A673 (cell line): ENCODE measurements at regions not wholly inside any gene's neighbourhood (a gene's known extent, or its start where the extent isn't known, plus 50 kb on each side); places are given as distances from the start of the nearest gene placed in this dataset.

ENCODE experiments used
- BruUV-seq: library from RNA; stranded (reverse); fragments of 400-500 nt; replicated peaks from 2 replicates; lab custom pipeline; 2021; lab: Mats Ljungman, UMichigan
- CTCF ChIA-PET: fragments of 300-600 bp; sonication (Branson Sonifier 250); formaldehyde crosslinking; loops from one replicate; lab custom pipeline; 2022; ENCODE audit warnings: antibody characterized with exemption; lab: Charles Lee
- POLR2A ChIA-PET: fragments of 300-600 bp; sonication (Branson Sonifier 250); formaldehyde crosslinking; loops from one replicate; lab custom pipeline; 2022; ENCODE audit warnings: antibody characterized with exemption; ENCODE audit not compliant: low non-redundant PET; lab: Charles Lee
- DNase-seq: peaks from one replicate; pipeline ENCODE4 v3.0.0-alpha.2; 2015; ENCODE audit warnings: low spot score
- H3K27ac ChIP-seq: fragments of 200-600 bp; sonication (generic); 2 replicates; pipeline ENCODE4 v1.5.1; 2016; ENCODE audit warnings: mixed run types, low read depth, mild to moderate bottlenecking, mixed read lengths, antibody characterized with exemption, low read length; ENCODE audit not compliant: poor library complexity, severe bottlenecking
- H3K27me3 ChIP-seq: fragments of 200-600 bp; sonication (generic); replicated peaks from 2 replicates; pipeline ENCODE4 v1.6.1; 2017; ENCODE audit warnings: mixed run types, low read depth, mild to moderate bottlenecking, mixed read lengths, antibody characterized with exemption, low read length; ENCODE audit not compliant: insufficient read depth, poor library complexity
- H3K36me3 ChIP-seq: fragments of 200-600 bp; sonication (generic); 2 replicates; pipeline ENCODE4 v1.6.1; 2016; ENCODE audit warnings: mixed run types, mild to moderate bottlenecking, mixed read lengths, antibody characterized with exemption, low read length; ENCODE audit not compliant: insufficient read depth, poor library complexity, severe bottlenecking
- H3K4me1 ChIP-seq: fragments of 200-600 bp; sonication (generic); 2 replicates; pipeline ENCODE4 v1.6.1; 2017; ENCODE audit warnings: mixed run types, mild to moderate bottlenecking, mixed read lengths, antibody characterized with exemption, low read length; ENCODE audit not compliant: insufficient read depth, poor library complexity, severe bottlenecking
- H3K4me3 ChIP-seq: fragments of 200-600 bp; sonication (generic); 2 replicates; pipeline ENCODE4 v1.5.1; 2016; ENCODE audit warnings: low read depth, mixed run types, mild to moderate bottlenecking, mixed read lengths, low read length; ENCODE audit not compliant: poor library complexity, severe bottlenecking
- H3K9me3 ChIP-seq: fragments of 200-600 bp; sonication (generic); 2 replicates; pipeline ENCODE4 v1.6.1; 2016; ENCODE audit warnings: mixed run types, low read depth, mild to moderate bottlenecking, mixed read lengths, antibody characterized with exemption, low read length; ENCODE audit not compliant: poor library complexity, severe bottlenecking
- EZH2 ChIP-seq: fragments of 200-600 bp; sonication (generic); IDR thresholded peaks from 2 replicates; pipeline ENCODE4 v1.6.1; 2017; ENCODE audit warnings: borderline replicate concordance, low read depth, mild to moderate bottlenecking, mixed read lengths, antibody characterized with exemption, low read length; ENCODE audit not compliant: poor library complexity, severe bottlenecking
- intact Hi-C: fragments of 100-400 bp; cut with micrococcal nuclease; formaldehyde crosslinking; loops from one replicate; pipeline ENCODE4 v1.10.0; 2022; ENCODE audit not compliant: unreplicated experiment
- TF ChIP-seq, protein P1 (sequence below): fragments of 300-800, 200-600 bp; sonication (generic); conservative IDR thresholded peaks from 2 replicates; pipeline ENCODE4 v1.5.1; 2017; ENCODE audit warnings: low read depth, mild to moderate bottlenecking, antibody characterized with exemption, low read length, moderate library complexity, mixed read lengths

DNA sequence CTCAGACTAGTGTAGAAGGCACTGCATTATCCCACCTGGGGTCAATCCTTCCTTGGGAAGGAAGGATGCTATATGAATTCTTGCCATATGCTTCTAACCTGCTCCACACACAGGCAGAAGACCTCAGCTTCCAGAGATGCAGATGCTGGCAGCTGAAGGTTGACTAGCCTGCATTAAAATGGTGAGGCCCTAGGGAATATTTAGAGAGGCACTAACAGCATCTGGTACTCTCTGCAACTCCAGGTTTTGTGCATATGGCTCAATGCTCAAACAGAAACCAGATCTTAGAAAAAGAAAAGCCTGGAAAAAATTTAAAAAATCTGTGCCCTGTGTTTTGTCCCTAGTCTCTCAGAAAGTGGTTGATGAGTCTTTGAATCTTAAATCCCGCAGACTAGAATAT is 56.0 kb upstream of the MYRIP start:
- TF ChIP-seq EZH2: no peak
- TF ChIP-seq, protein P1, sequence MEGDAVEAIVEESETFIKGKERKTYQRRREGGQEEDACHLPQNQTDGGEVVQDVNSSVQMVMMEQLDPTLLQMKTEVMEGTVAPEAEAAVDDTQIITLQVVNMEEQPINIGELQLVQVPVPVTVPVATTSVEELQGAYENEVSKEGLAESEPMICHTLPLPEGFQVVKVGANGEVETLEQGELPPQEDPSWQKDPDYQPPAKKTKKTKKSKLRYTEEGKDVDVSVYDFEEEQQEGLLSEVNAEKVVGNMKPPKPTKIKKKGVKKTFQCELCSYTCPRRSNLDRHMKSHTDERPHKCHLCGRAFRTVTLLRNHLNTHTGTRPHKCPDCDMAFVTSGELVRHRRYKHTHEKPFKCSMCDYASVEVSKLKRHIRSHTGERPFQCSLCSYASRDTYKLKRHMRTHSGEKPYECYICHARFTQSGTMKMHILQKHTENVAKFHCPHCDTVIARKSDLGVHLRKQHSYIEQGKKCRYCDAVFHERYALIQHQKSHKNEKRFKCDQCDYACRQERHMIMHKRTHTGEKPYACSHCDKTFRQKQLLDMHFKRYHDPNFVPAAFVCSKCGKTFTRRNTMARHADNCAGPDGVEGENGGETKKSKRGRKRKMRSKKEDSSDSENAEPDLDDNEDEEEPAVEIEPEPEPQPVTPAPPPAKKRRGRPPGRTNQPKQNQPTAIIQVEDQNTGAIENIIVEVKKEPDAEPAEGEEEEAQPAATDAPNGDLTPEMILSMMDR: no peak
- ChIA-PET CTCF (no interaction called here), POLR2A (no interaction called here)
- no TSS peak for BruUV-seq
- peak; percentile 6 for DNase-seq
- Histone ChIP-seq H3K27ac (no peak overlapping the region), H3K4me1 (no peaks in the 10 kb centered on the region), H3K4me3 (no peak overlapping the region), H3K27me3 (no peaks in the 10 kb centered on the region), H3K9me3 (no peaks in the 10 kb centered on the region), H3K36me3 (no peaks in the 10 kb centered on the region)
- intact Hi-C loops: no loop called here

GRCh38 chr3:39754549-39754948 is 54.9 kb upstream of the MYRIP start:
- CTCF ChIA-PET: no interaction called here
- H3K36me3 ChIP-seq: no peaks in the 10 kb centered on the region
- no peaks in the 10 kb centered on the region for H3K4me1 ChIP-seq
- H3K9me3 ChIP-seq: no peaks in the 10 kb centered on the region
- H3K27me3 ChIP-seq: no peaks in the 10 kb centered on the region
- BruUV-seq: no TSS peak
- intact Hi-C loops: no loop called here
- no peak overlapping the region for H3K4me3 ChIP-seq
- no peak for TF ChIP-seq EZH2
- TF ChIP-seq, protein P1: no peak
- POLR2A ChIA-PET: no interaction called here
- H3K27ac ChIP-seq: no peak overlapping the region
- no peak for DNase-seq

DNA sequence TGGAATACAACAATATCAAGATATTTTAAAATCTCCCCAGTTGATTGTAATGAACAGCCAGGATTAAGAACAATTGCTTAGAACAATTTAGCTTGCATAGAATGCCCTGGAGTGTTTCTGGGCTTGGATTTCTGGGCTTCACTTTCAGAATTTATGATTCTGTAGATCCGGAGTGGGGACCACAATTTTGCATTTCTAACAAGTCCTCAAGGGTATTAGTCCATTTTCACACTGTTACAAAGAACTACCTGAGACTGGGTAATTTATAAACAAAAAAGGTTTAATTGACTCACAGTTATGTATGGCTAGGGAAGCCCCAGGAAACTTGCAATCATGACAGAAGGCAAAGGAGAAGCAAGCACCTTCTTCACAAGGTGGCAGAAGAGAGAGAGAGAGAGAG is 54.3 kb upstream of the MYRIP start:
- Histone ChIP-seq H3K27me3 (no peaks in the 10 kb centered on the region), H3K9me3 (no peaks in the 10 kb centered on the region), H3K36me3 (no peaks in the 10 kb centered on the region), H3K4me1 (no peaks in the 10 kb centered on the region), H3K27ac (no peak overlapping the region), H3K4me3 (no peak overlapping the region)
- ChIA-PET POLR2A (no interaction called here), CTCF (no interaction called here)
- TF ChIP-seq, protein P1: no peak
- TF ChIP-seq EZH2: no peak
- intact Hi-C loops: no loop called here
- no peak for DNase-seq
- BruUV-seq: no TSS peak
